ENCODE measurements at regions not wholly inside any gene's neighbourhood (a gene's known extent, or its start where the extent isn't known, plus 50 kb on each side); places are given as distances from the start of the nearest gene placed in this dataset.

GRCh38 chr4:122203407-122203806, 51.3 kb downstream of the BLTP1 start:
- TF ChIP-seq, protein P1, sequence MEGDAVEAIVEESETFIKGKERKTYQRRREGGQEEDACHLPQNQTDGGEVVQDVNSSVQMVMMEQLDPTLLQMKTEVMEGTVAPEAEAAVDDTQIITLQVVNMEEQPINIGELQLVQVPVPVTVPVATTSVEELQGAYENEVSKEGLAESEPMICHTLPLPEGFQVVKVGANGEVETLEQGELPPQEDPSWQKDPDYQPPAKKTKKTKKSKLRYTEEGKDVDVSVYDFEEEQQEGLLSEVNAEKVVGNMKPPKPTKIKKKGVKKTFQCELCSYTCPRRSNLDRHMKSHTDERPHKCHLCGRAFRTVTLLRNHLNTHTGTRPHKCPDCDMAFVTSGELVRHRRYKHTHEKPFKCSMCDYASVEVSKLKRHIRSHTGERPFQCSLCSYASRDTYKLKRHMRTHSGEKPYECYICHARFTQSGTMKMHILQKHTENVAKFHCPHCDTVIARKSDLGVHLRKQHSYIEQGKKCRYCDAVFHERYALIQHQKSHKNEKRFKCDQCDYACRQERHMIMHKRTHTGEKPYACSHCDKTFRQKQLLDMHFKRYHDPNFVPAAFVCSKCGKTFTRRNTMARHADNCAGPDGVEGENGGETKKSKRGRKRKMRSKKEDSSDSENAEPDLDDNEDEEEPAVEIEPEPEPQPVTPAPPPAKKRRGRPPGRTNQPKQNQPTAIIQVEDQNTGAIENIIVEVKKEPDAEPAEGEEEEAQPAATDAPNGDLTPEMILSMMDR (conservative IDR thresholded peaks at IDR 0.05 in 1 of 2, IDR thresholded peaks at IDR 0.05 in 1 of 2; ENCODE audit: low read depth in 1 of 2, low read length in 2 of 2), result no peak
- no peak for TF ChIP-seq EZH2 (IDR thresholded peaks at IDR 0.05; ENCODE audit: low read length, missing control alignments)
- H3K27me3 ChIP-seq (ENCODE audit: control insufficient read depth, insufficient read depth, low read length), result no peaks in the 10 kb centered on the region
- H3K36me3 ChIP-seq (ENCODE audit: control insufficient read depth, insufficient read depth, low read length), result no peaks in the 10 kb centered on the region
- H3K9ac ChIP-seq (ENCODE audit: insufficient read depth, low read length), result no peak overlapping the region
- H3K9me3 ChIP-seq (ENCODE audit: control insufficient read depth, insufficient read depth, low read depth, low read length), result no peaks in the 10 kb centered on the region
- H3K27ac ChIP-seq (ENCODE audit: insufficient read depth, low read length), result no peak overlapping the region
- H3K4me3 ChIP-seq (replicated peaks in 1 of 4; ENCODE audit: control extremely low read depth in 1 of 4, insufficient read depth in 1 of 4, low read depth in 3 of 4, low read length in 4 of 4), result no peak overlapping the region
- DNase-seq (ENCODE audit: low read depth in 2 of 2), result no peak
- no peak overlapping the region for H2AFZ ChIP-seq (ENCODE audit: low read length)
- no peaks in the 10 kb centered on the region for H4K20me1 ChIP-seq (ENCODE audit: control insufficient read depth, extremely low read depth, insufficient read depth, low read length)
- H3K4me2 ChIP-seq (ENCODE audit: extremely low read depth, insufficient read depth, low read length), result no peak overlapping the region
- no peaks in the 10 kb centered on the region for H3K79me2 ChIP-seq (ENCODE audit: control insufficient read depth, insufficient read depth, low read length)
- H3K4me1 ChIP-seq (ENCODE audit: control insufficient read depth, extremely low read depth, insufficient read depth, low read length), result no peaks in the 10 kb centered on the region

DNA sequence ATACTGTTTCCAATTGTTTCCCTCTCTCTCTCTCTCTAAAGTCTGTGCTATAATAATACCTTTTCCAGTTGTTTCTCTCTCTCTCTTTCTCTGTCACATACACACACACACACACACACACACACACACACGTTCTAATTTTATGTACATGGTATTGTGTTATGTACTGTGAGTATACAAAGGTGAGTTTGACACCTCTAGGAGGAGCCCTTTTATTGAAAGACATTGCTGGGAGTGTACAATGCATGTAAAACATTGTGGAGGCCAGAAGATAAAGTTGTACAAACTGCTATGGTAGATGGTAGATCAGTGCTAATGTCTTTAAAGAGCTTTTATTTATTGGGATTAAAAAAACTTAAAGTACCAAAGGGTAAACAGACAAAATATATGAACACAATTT, 53.6 kb downstream of the BLTP1 start:
- Histone ChIP-seq H3K9me3 (ENCODE audit: control insufficient read depth, insufficient read depth, low read depth, low read length) (no peaks in the 10 kb centered on the region), H3K4me2 (ENCODE audit: extremely low read depth, insufficient read depth, low read length) (no peak overlapping the region), H3K79me2 (ENCODE audit: control insufficient read depth, insufficient read depth, low read length) (no peaks in the 10 kb centered on the region), H4K20me1 (ENCODE audit: control insufficient read depth, extremely low read depth, insufficient read depth, low read length) (no peaks in the 10 kb centered on the region), H2AFZ (ENCODE audit: low read length) (no peak overlapping the region), H3K9ac (ENCODE audit: insufficient read depth, low read length) (no peak overlapping the region), H3K27ac (ENCODE audit: insufficient read depth, low read length) (no peak overlapping the region), H3K4me1 (ENCODE audit: control insufficient read depth, extremely low read depth, insufficient read depth, low read length) (no peaks in the 10 kb centered on the region), H3K27me3 (ENCODE audit: control insufficient read depth, insufficient read depth, low read length) (no peaks in the 10 kb centered on the region), H3K4me3 (replicated peaks in 1 of 4; ENCODE audit: control extremely low read depth in 1 of 4, insufficient read depth in 1 of 4, low read depth in 3 of 4, low read length in 4 of 4) (no peak overlapping the region), H3K36me3 (ENCODE audit: control insufficient read depth, insufficient read depth, low read length) (peaks cover 2% of the 10 kb centered on the region)
- no peak for DNase-seq (ENCODE audit: low read depth in 2 of 2)
- TF ChIP-seq EZH2 (IDR thresholded peaks at IDR 0.05; ENCODE audit: low read length, missing control alignments), result no peak
- TF ChIP-seq, protein P1 (conservative IDR thresholded peaks at IDR 0.05 in 1 of 2, IDR thresholded peaks at IDR 0.05 in 1 of 2; ENCODE audit: low read depth in 1 of 2, low read length in 2 of 2), result no peak

DNA sequence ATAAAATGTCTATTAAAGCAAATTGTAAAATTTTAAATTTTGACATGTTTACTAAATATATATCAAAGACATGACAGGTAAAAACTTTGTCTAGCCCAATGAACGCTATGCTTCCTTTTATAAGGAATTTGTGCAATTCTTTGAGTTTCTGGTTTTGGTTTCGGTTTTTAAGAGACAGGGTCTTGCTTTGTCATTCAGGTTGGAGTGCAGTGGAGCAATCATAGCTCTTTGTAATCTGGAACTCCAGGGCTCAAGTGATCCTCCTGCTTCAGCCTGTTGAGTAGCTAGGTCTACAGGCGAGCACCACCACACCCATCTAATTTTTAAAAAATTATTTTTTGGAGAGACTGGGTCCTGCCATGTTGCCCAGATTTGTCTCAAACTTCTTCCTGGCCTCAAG, 60.7 kb downstream of the BLTP1 start:
- Histone ChIP-seq H3K4me3 (replicated peaks in 1 of 4; ENCODE audit: control extremely low read depth in 1 of 4, insufficient read depth in 1 of 4, low read depth in 3 of 4, low read length in 4 of 4) (no peak overlapping the region), H4K20me1 (ENCODE audit: control insufficient read depth, extremely low read depth, insufficient read depth, low read length) (no peaks in the 10 kb centered on the region), H3K4me1 (ENCODE audit: control insufficient read depth, extremely low read depth, insufficient read depth, low read length) (no peaks in the 10 kb centered on the region), H3K9me3 (ENCODE audit: control insufficient read depth, insufficient read depth, low read depth, low read length) (no peaks in the 10 kb centered on the region), H3K27me3 (ENCODE audit: control insufficient read depth, insufficient read depth, low read length) (no peaks in the 10 kb centered on the region), H3K27ac (ENCODE audit: insufficient read depth, low read length) (no peak overlapping the region), H3K79me2 (ENCODE audit: control insufficient read depth, insufficient read depth, low read length) (no peaks in the 10 kb centered on the region), H3K36me3 (ENCODE audit: control insufficient read depth, insufficient read depth, low read length) (peaks cover 4% of the 10 kb centered on the region), H3K9ac (ENCODE audit: insufficient read depth, low read length) (no peak overlapping the region), H2AFZ (ENCODE audit: low read length) (no peak overlapping the region), H3K4me2 (ENCODE audit: extremely low read depth, insufficient read depth, low read length) (no peak overlapping the region)
- no peak for TF ChIP-seq EZH2 (IDR thresholded peaks at IDR 0.05; ENCODE audit: low read length, missing control alignments)
- TF ChIP-seq, protein P1 (conservative IDR thresholded peaks at IDR 0.05 in 1 of 2, IDR thresholded peaks at IDR 0.05 in 1 of 2; ENCODE audit: low read depth in 1 of 2, low read length in 2 of 2), result no peak
- no peak for DNase-seq (ENCODE audit: low read depth in 2 of 2)

All from fibroblast of lung (primary cell).